Calu3 (cell line): ENCODE measurements at regions not wholly inside any gene's neighbourhood (a gene's known extent, or its start where the extent isn't known, plus 50 kb on each side); places are given as distances from the start of the nearest gene placed in this dataset.

ENCODE experiments used
- BruUV-seq: library from RNA; stranded (reverse); fragments of 400-500 nt; replicated peaks from 2 replicates; lab custom pipeline; 2021; lab: Mats Ljungman, UMichigan
- CTCF ChIA-PET: fragments of 300-600 bp; sonication (Branson Sonifier 250); formaldehyde crosslinking; loops from one replicate; lab custom pipeline; 2022; ENCODE audit warnings: antibody characterized with exemption; lab: Charles Lee
- DNase-seq: peaks from one replicate; pipeline ENCODE4 v3.0.0; 2022
- H3K27ac Mint-ChIP-seq: one replicate; pipeline ENCODE4 v1.8.0; 2022; ENCODE audit warnings: mixed read lengths; ENCODE audit not compliant: unreplicated experiment
- H3K27me3 Mint-ChIP-seq: one replicate; pipeline ENCODE4 v1.8.0; 2022; ENCODE audit warnings: mixed read lengths; ENCODE audit not compliant: unreplicated experiment
- H3K36me3 Mint-ChIP-seq: one replicate; pipeline ENCODE4 v1.8.0; 2022; ENCODE audit warnings: mild to moderate bottlenecking, moderate library complexity, mixed read lengths; ENCODE audit not compliant: insufficient read depth, unreplicated experiment
- H3K4me1 Mint-ChIP-seq: one replicate; pipeline ENCODE4 v1.8.0; 2022; ENCODE audit warnings: mild to moderate bottlenecking, low read depth, mixed read lengths; ENCODE audit not compliant: unreplicated experiment
- H3K4me3 Mint-ChIP-seq: one replicate; pipeline ENCODE4 v1.8.0; 2022; ENCODE audit warnings: mild to moderate bottlenecking, low read depth, moderate library complexity, mixed read lengths; ENCODE audit not compliant: unreplicated experiment
- H3K9me3 Mint-ChIP-seq: one replicate; pipeline ENCODE4 v1.8.0; 2022; ENCODE audit warnings: low read depth, mixed read lengths; ENCODE audit not compliant: unreplicated experiment
- CTCF ChIP-seq: fragments of 200-600 bp; IDR thresholded peaks from one replicate; pipeline ENCODE4 v1.8.0; 2022; ENCODE audit warnings: antibody characterized with exemption; ENCODE audit not compliant: unreplicated experiment
- intact Hi-C: fragments of 100-400 bp; cut with micrococcal nuclease; formaldehyde crosslinking; loops from one replicate; pipeline ENCODE4 v1.10.0; 2022; ENCODE audit not compliant: unreplicated experiment

GRCh38 chr7:104264285-104264684 lies 56.5 kb upstream of the ORC5 start:
- Mint-ChIP-seq H3K36me3 (no peaks in the 10 kb centered on the region), H3K4me1 (no peaks in the 10 kb centered on the region), H3K27me3 (peaks cover 13% of the 10 kb centered on the region), H3K27ac (no peak overlapping the region), H3K4me3 (no peak overlapping the region), H3K9me3 (peaks cover 4% of the 10 kb centered on the region)
- intact Hi-C loops = no loop called here
- no TSS peak for BruUV-seq
- TF ChIP-seq CTCF = no peak
- CTCF ChIA-PET = no interaction called here
- peak; percentile 2 for DNase-seq

- intact Hi-C loops = loop anchor here (1.0 kb wide), 1 partner anchor 37 kb away; no protein-coding TSS in a partner anchor
- Mint-ChIP-seq H3K4me3 (no peak overlapping the region), H3K27ac (no peak overlapping the region), H3K9me3 (peaks cover 4% of the 10 kb centered on the region), H3K27me3 (peaks cover 15% of the 10 kb centered on the region), H3K4me1 (no peaks in the 10 kb centered on the region), H3K36me3 (no peaks in the 10 kb centered on the region)
- TF ChIP-seq CTCF = no peak
- no TSS peak for BruUV-seq
- no peak for DNase-seq
- CTCF ChIA-PET = interaction anchor here (0.7 to 1.4 kb wide), 3 partner anchors 10 to 36 kb away, joined by 3 to 6 read pairs (median 5); no protein-coding TSS in a partner anchor
These were observed 60.0 kb upstream of the ORC5 start for GRCh38 chr7:104267701-104268368.

GRCh38 chr7:104271948-104272347 lies 56.5 kb upstream of the LHFPL3 start:
- H3K9me3 Mint-ChIP-seq = peaks cover 7% of the 10 kb centered on the region
- no peaks in the 10 kb centered on the region for H3K36me3 Mint-ChIP-seq
- no peak overlapping the region for H3K27ac Mint-ChIP-seq
- peaks cover 28% of the 10 kb centered on the region for H3K27me3 Mint-ChIP-seq
- DNase-seq = no peak
- intact Hi-C loops = loop anchor here (5.0 to 10.0 kb wide), 2 partner anchors 143 to 275 kb away; no protein-coding TSS in a partner anchor
- TF ChIP-seq CTCF = no peak
- CTCF ChIA-PET = no interaction called here
- no TSS peak for BruUV-seq
- no peaks in the 10 kb centered on the region for H3K4me1 Mint-ChIP-seq
- H3K4me3 Mint-ChIP-seq = no peak overlapping the region

- Mint-ChIP-seq H3K4me3 (no peak overlapping the region), H3K27me3 (peaks cover 28% of the 10 kb centered on the region), H3K36me3 (no peaks in the 10 kb centered on the region), H3K27ac (no peak overlapping the region), H3K9me3 (peaks cover 9% of the 10 kb centered on the region), H3K4me1 (no peaks in the 10 kb centered on the region)
- peak; percentile 29 for TF ChIP-seq CTCF
- DNase-seq = peak; percentile 9
- intact Hi-C loops = loop anchor here (5.0 to 10.0 kb wide), 2 partner anchors 142 to 274 kb away; no protein-coding TSS in a partner anchor
- CTCF ChIA-PET = no interaction called here
- BruUV-seq = no TSS peak
These were observed 55.5 kb upstream of the LHFPL3 start for GRCh38 chr7:104272767-104273384.
